Erythroblast (primary cell): ENCODE measurements at regions not wholly inside any gene's neighbourhood (a gene's known extent, or its start where the extent isn't known, plus 50 kb on each side); places are given as distances from the start of the nearest gene placed in this dataset.

ENCODE experiments used
- GATA1 ChIP-seq: IDR thresholded peaks from 2 replicates; pipeline ENCODE4 v1.6.1; 2011; ENCODE audit warnings: low read depth, mild to moderate bottlenecking, control low read depth, low read length, moderate library complexity
- POLR2A ChIP-seq: IDR thresholded peaks from 2 replicates; pipeline ENCODE4 v1.6.1; 2011; ENCODE audit warnings: mild to moderate bottlenecking, low read length

DNA sequence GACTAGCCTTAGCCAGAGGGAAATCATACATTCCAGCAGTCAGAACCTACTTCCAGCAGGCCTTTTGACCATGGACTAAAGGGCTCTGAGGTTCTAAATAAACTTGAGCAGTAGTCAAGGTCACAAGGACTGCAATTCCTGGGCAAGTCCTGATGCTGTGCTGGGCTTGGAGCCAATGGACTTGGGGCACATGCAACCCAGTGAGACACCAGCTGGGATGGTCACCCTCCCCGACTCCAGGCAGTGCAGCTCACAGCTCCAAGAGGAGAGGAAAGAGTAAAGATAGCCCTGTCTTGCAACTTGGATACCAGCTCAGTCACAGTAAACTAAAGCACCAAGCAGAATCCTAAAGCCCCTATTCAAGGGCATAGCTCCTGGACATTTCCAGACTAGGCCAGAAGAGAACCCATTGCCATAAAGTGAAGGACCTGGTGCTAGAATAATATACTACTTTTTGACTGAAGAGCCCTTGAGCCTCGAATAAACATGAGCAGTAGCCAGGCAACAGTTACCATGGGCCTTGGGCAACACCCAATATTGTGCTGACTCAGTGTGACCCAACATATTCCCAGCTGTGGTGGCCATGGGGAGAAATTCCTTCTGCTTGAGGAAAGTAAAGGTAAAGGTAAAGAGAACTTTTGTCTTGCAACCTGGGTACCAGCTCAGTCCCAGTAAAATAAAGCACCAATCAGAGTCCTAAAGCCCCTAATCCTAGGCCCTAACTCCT lies 226.2 kb upstream of the CLEC14A start:
- no peak for TF ChIP-seq POLR2A
- no peak for TF ChIP-seq GATA1
